ENCODE measurements at regions not wholly inside any gene's neighbourhood (a gene's known extent, or its start where the extent isn't known, plus 50 kb on each side); places are given as distances from the start of the nearest gene placed in this dataset.

DNA sequence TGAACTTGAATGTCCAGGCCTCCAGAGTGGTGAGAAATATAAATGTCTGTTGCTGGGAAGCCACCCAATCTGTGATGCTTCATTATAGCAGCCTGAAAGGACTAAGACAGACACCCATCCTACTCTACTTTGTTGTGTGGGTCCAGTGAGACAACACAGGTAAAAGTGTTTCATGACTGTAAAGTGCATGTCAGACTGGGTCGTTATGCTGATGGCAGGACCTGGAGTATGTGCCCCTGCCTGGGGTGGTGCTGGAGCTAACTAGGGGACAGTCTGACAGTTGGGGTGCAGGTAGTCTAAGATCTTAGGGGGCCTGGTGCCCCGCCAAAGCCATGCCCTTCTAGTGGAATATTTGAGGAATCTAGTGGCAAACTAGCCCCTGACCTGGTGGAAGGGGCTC lies 165.6 kb downstream of the TRIM29 start:
- TF ChIP-seq POLR2AphosphoS5 (IDR thresholded peaks at IDR 0.05; ENCODE audit: insufficient read depth, low read depth, low read length) (no peak), EZH2 (IDR thresholded peaks at IDR 0.05; ENCODE audit: borderline replicate concordance, low read depth, low read length, severe bottlenecking) (no peak)
- TF ChIP-seq, protein P1, sequence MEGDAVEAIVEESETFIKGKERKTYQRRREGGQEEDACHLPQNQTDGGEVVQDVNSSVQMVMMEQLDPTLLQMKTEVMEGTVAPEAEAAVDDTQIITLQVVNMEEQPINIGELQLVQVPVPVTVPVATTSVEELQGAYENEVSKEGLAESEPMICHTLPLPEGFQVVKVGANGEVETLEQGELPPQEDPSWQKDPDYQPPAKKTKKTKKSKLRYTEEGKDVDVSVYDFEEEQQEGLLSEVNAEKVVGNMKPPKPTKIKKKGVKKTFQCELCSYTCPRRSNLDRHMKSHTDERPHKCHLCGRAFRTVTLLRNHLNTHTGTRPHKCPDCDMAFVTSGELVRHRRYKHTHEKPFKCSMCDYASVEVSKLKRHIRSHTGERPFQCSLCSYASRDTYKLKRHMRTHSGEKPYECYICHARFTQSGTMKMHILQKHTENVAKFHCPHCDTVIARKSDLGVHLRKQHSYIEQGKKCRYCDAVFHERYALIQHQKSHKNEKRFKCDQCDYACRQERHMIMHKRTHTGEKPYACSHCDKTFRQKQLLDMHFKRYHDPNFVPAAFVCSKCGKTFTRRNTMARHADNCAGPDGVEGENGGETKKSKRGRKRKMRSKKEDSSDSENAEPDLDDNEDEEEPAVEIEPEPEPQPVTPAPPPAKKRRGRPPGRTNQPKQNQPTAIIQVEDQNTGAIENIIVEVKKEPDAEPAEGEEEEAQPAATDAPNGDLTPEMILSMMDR (IDR thresholded peaks at IDR 0.05; ENCODE audit: extremely low read depth in 1 of 2, insufficient read depth in 1 of 2, low read depth in 1 of 2, low read length in 2 of 2) = no peak

Measured in endothelial cell of umbilical vein (primary cell).